Effector memory CD4-positive, alpha-beta T cell (primary cell): ENCODE measurements at regions not wholly inside any gene's neighbourhood (a gene's known extent, or its start where the extent isn't known, plus 50 kb on each side); places are given as distances from the start of the nearest gene placed in this dataset.
"Not testable (repeated sequence)": the region's sequence is repeated elsewhere in the genome, so short reads cannot be mapped to it uniquely, and the experiment has no call there.

Source experiments
- DNase-seq, 3 donors: peaks; one replicate each; pipeline ENCODE4 v3.0.0-alpha.2; 2020
- H3K27ac ChIP-seq: 2 replicates; pipeline ENCODE4 v1.7.0; 2013; ENCODE audit warnings: mild to moderate bottlenecking, low read length, moderate library complexity; ENCODE audit not compliant: insufficient read depth, poor library complexity, severe bottlenecking
- H3K27me3 ChIP-seq: replicated peaks from 2 replicates; pipeline ENCODE4 v1.7.0; 2013; ENCODE audit warnings: mild to moderate bottlenecking, low read length; ENCODE audit not compliant: insufficient read depth, control insufficient read depth, poor library complexity, severe bottlenecking
- H3K36me3 ChIP-seq: 2 replicates; pipeline ENCODE4 v1.7.0; 2013; ENCODE audit warnings: mild to moderate bottlenecking, low read length, moderate library complexity; ENCODE audit not compliant: control insufficient read depth, insufficient read depth
- H3K4me1 ChIP-seq: 2 replicates; pipeline ENCODE4 v1.7.0; 2013; ENCODE audit warnings: low read length, mild to moderate bottlenecking; ENCODE audit not compliant: control insufficient read depth, insufficient read depth, poor library complexity, severe bottlenecking
- H3K4me3 ChIP-seq: 2 replicates; pipeline ENCODE4 v1.7.0; 2013; ENCODE audit warnings: low read length, low read depth, mild to moderate bottlenecking; ENCODE audit not compliant: insufficient read depth, poor library complexity, severe bottlenecking
- H3K9me3 ChIP-seq: 2 replicates; pipeline ENCODE4 v1.7.0; 2013; ENCODE audit warnings: mild to moderate bottlenecking, low read length, moderate library complexity; ENCODE audit not compliant: control insufficient read depth

GRCh38 chr11:13134066-13134465, 125.0 kb downstream of the RASSF10 start:
- no peak for DNase-seq
- no peaks in the 10 kb centered on the region for H3K27me3 ChIP-seq
- no peaks in the 10 kb centered on the region for H3K4me1 ChIP-seq
- H3K9me3 ChIP-seq = no peaks in the 10 kb centered on the region
- H3K36me3 ChIP-seq = no peaks in the 10 kb centered on the region
- no peak overlapping the region for H3K27ac ChIP-seq
- H3K4me3 ChIP-seq = no peak overlapping the region

- H3K27ac ChIP-seq = no peak overlapping the region
- no peaks in the 10 kb centered on the region for H3K4me1 ChIP-seq
- no peak overlapping the region for H3K4me3 ChIP-seq
- no peak for DNase-seq
- no peaks in the 10 kb centered on the region for H3K27me3 ChIP-seq
- H3K9me3 ChIP-seq = no peaks in the 10 kb centered on the region
- no peaks in the 10 kb centered on the region for H3K36me3 ChIP-seq
These were observed 125.8 kb downstream of the RASSF10 start for GRCh38 chr11:13134886-13135285.

GRCh38 chr11:13135385-13136271, 126.5 kb downstream of the RASSF10 start:
- H3K27me3 ChIP-seq = no peaks in the 10 kb centered on the region
- DNase-seq = no peak
- no peak overlapping the region for H3K27ac ChIP-seq
- no peaks in the 10 kb centered on the region for H3K9me3 ChIP-seq
- H3K4me1 ChIP-seq = no peaks in the 10 kb centered on the region
- H3K4me3 ChIP-seq = no peak overlapping the region
- no peaks in the 10 kb centered on the region for H3K36me3 ChIP-seq

GRCh38 chr11:13136272-13136596, 127.1 kb downstream of the RASSF10 start:
- H3K9me3 ChIP-seq = no peaks in the 10 kb centered on the region
- no peak for DNase-seq
- no peaks in the 10 kb centered on the region for H3K4me1 ChIP-seq
- H3K4me3 ChIP-seq = no peak overlapping the region
- no peaks in the 10 kb centered on the region for H3K27me3 ChIP-seq
- H3K36me3 ChIP-seq = no peaks in the 10 kb centered on the region
- no peak overlapping the region for H3K27ac ChIP-seq

GRCh38 chr11:13137844-13138301, 128.8 kb downstream of the RASSF10 start:
- DNase-seq = no peak
- no peaks in the 10 kb centered on the region for H3K4me1 ChIP-seq
- no peaks in the 10 kb centered on the region for H3K36me3 ChIP-seq
- no peak overlapping the region for H3K27ac ChIP-seq
- H3K27me3 ChIP-seq = no peaks in the 10 kb centered on the region
- H3K9me3 ChIP-seq = no peaks in the 10 kb centered on the region
- H3K4me3 ChIP-seq = no peak overlapping the region

GRCh38 chr11:13139085-13139484, 130.0 kb downstream of the RASSF10 start:
- H3K9me3 ChIP-seq, H3K4me3 ChIP-seq, H3K36me3 ChIP-seq, DNase-seq, H3K27ac ChIP-seq, H3K4me1 ChIP-seq, H3K27me3 ChIP-seq: not testable (repeated sequence)

GRCh38 chr11:13140028-13140870, 131.1 kb downstream of the RASSF10 start:
- Histone ChIP-seq H3K27ac (no peak overlapping the region), H3K4me1 (no peaks in the 10 kb centered on the region), H3K4me3 (no peak overlapping the region), H3K27me3 (no peaks in the 10 kb centered on the region), H3K36me3 (no peaks in the 10 kb centered on the region), H3K9me3 (no peaks in the 10 kb centered on the region)
- DNase-seq = no peak

- DNase-seq = no peak
- H3K27me3 ChIP-seq = no peaks in the 10 kb centered on the region
- no peaks in the 10 kb centered on the region for H3K9me3 ChIP-seq
- no peak overlapping the region for H3K27ac ChIP-seq
- H3K4me1 ChIP-seq = no peaks in the 10 kb centered on the region
- no peaks in the 10 kb centered on the region for H3K36me3 ChIP-seq
- no peak overlapping the region for H3K4me3 ChIP-seq
These were observed 131.9 kb downstream of the RASSF10 start for GRCh38 chr11:13140873-13141655.

- H3K9me3 ChIP-seq = no peaks in the 10 kb centered on the region
- DNase-seq = no peak
- H3K4me1 ChIP-seq = no peaks in the 10 kb centered on the region
- no peaks in the 10 kb centered on the region for H3K36me3 ChIP-seq
- no peaks in the 10 kb centered on the region for H3K27me3 ChIP-seq
- H3K27ac ChIP-seq = no peak overlapping the region
- H3K4me3 ChIP-seq = no peak overlapping the region
These were observed 132.9 kb downstream of the RASSF10 start for GRCh38 chr11:13141731-13142709.
